Osteoblast (primary cell): ENCODE measurements at regions not wholly inside any gene's neighbourhood (a gene's known extent, or its start where the extent isn't known, plus 50 kb on each side); places are given as distances from the start of the nearest gene placed in this dataset.

Experiments
- DNase-seq: peaks from one replicate; pipeline ENCODE4 v3.0.0; 2011; ENCODE audit warnings: low spot score, mixed read lengths; ENCODE audit not compliant: insufficient read length; ENCODE audit errors: missing footprints
- H2AFZ ChIP-seq: 2 replicates; pipeline ENCODE4 v1.6.0; 2011; ENCODE audit warnings: mild to moderate bottlenecking, low read length
- H3K27ac ChIP-seq: 2 replicates; pipeline ENCODE4 v1.5.1; 2011; ENCODE audit warnings: mild to moderate bottlenecking, low read depth, low read length, moderate library complexity
- H3K27me3 ChIP-seq: 2 replicates; pipeline ENCODE4 v1.6.0; 2012; ENCODE audit warnings: mild to moderate bottlenecking, control low read depth, inconsistent platforms, low read length, moderate library complexity; ENCODE audit not compliant: insufficient read depth
- H3K36me3 ChIP-seq: 2 replicates; pipeline ENCODE4 v1.5.1; 2011; ENCODE audit warnings: mild to moderate bottlenecking, low read length, control low read depth, moderate library complexity; ENCODE audit not compliant: insufficient read depth
- H3K4me1 ChIP-seq: 2 replicates; pipeline ENCODE4 v1.5.1; 2011; ENCODE audit warnings: mild to moderate bottlenecking, low read length, control low read depth, moderate library complexity; ENCODE audit not compliant: insufficient read depth
- H3K4me2 ChIP-seq: 2 replicates; pipeline ENCODE4 v1.6.0; 2011; ENCODE audit warnings: mild to moderate bottlenecking, low read length; ENCODE audit not compliant: insufficient read depth
- H3K4me3 ChIP-seq: fragments of 200-600 bp; sonication (generic); 3 replicates; pipeline ENCODE4 v1.5.1; 2012; ENCODE audit warnings: mild to moderate bottlenecking, low read length, inconsistent platforms; ENCODE audit not compliant: insufficient read depth
- H3K79me2 ChIP-seq: 2 replicates; pipeline ENCODE4 v1.6.0; 2012; ENCODE audit warnings: mild to moderate bottlenecking, low read length, control low read depth, inconsistent platforms; ENCODE audit not compliant: insufficient read depth
- H3K9me3 ChIP-seq: 2 replicates; pipeline ENCODE4 v1.5.1; 2011; ENCODE audit warnings: low read depth, low read length, control low read depth
- H4K20me1 ChIP-seq: 2 replicates; pipeline ENCODE4 v1.6.0; 2012; ENCODE audit warnings: mild to moderate bottlenecking, low read length, control low read depth; ENCODE audit not compliant: insufficient read depth
- CTCF ChIP-seq: IDR thresholded peaks from 2 replicates; pipeline ENCODE4 v1.5.1; 2011; ENCODE audit warnings: mild to moderate bottlenecking, low read depth, low read length, moderate library complexity; ENCODE audit errors: extremely low read depth

GRCh38 chr7:1364068-1364905, 95.0 kb downstream of the MICALL2 start:
- H3K9me3 ChIP-seq, result no peaks in the 10 kb centered on the region
- no peaks in the 10 kb centered on the region for H3K36me3 ChIP-seq
- no peak for TF ChIP-seq CTCF
- no peaks in the 10 kb centered on the region for H3K79me2 ChIP-seq
- H4K20me1 ChIP-seq, result no peaks in the 10 kb centered on the region
- no peaks in the 10 kb centered on the region for H3K4me1 ChIP-seq
- H2AFZ ChIP-seq, result no peak overlapping the region
- peaks cover 20% of the 10 kb centered on the region for H3K27me3 ChIP-seq
- H3K4me3 ChIP-seq, result no peak overlapping the region
- H3K27ac ChIP-seq, result no peak overlapping the region
- H3K4me2 ChIP-seq, result no peak overlapping the region
- DNase-seq, result peak; percentile 89

GRCh38 chr7:1364906-1365570, 94.2 kb downstream of the MICALL2 start:
- H3K79me2 ChIP-seq, result no peaks in the 10 kb centered on the region
- H3K36me3 ChIP-seq, result no peaks in the 10 kb centered on the region
- no peaks in the 10 kb centered on the region for H3K4me1 ChIP-seq
- H3K4me2 ChIP-seq, result no peak overlapping the region
- H3K4me3 ChIP-seq, result no peak overlapping the region
- no peak overlapping the region for H2AFZ ChIP-seq
- no peak for DNase-seq
- peaks cover 23% of the 10 kb centered on the region for H3K27me3 ChIP-seq
- no peaks in the 10 kb centered on the region for H3K9me3 ChIP-seq
- no peaks in the 10 kb centered on the region for H4K20me1 ChIP-seq
- H3K27ac ChIP-seq, result no peak overlapping the region
- TF ChIP-seq CTCF, result no peak

GRCh38 chr7:1365846-1366245, 93.4 kb downstream of the MICALL2 start:
- no peak overlapping the region for H2AFZ ChIP-seq
- no peak for TF ChIP-seq CTCF
- no peak overlapping the region for H3K27ac ChIP-seq
- H3K79me2 ChIP-seq, result no peaks in the 10 kb centered on the region
- peaks cover 29% of the 10 kb centered on the region for H3K27me3 ChIP-seq
- H3K36me3 ChIP-seq, result no peaks in the 10 kb centered on the region
- DNase-seq, result no peak
- no peak overlapping the region for H3K4me3 ChIP-seq
- no peaks in the 10 kb centered on the region for H3K4me1 ChIP-seq
- no peaks in the 10 kb centered on the region for H4K20me1 ChIP-seq
- no peak overlapping the region for H3K4me2 ChIP-seq
- no peaks in the 10 kb centered on the region for H3K9me3 ChIP-seq

- no peaks in the 10 kb centered on the region for H3K79me2 ChIP-seq
- H3K9me3 ChIP-seq, result no peaks in the 10 kb centered on the region
- no peak overlapping the region for H3K27ac ChIP-seq
- TF ChIP-seq CTCF, result no peak
- no peak overlapping the region for H2AFZ ChIP-seq
- no peak for DNase-seq
- H3K27me3 ChIP-seq, result peaks cover 34% of the 10 kb centered on the region
- no peaks in the 10 kb centered on the region for H4K20me1 ChIP-seq
- no peaks in the 10 kb centered on the region for H3K4me1 ChIP-seq
- H3K36me3 ChIP-seq, result no peaks in the 10 kb centered on the region
- no peak overlapping the region for H3K4me2 ChIP-seq
- no peak overlapping the region for H3K4me3 ChIP-seq
Observed at GRCh38 chr7:1366801-1367405, 92.4 kb downstream of the MICALL2 start.
